Sigmoid colon (tissue), 3 donors: ENCODE measurements at regions not wholly inside any gene's neighbourhood (a gene's known extent, or its start where the extent isn't known, plus 50 kb on each side); places are given as distances from the start of the nearest gene placed in this dataset.

Experiments
- CTCF ChIP-seq, 4 experiments: fragments of 450-650 bp in 3 of 4; fragments of 200-600 bp in 1 of 4; IDR thresholded peaks; one replicate each; pipeline ENCODE4 v1.5.1; 2016 to 2019; ENCODE audit warnings: antibody characterized with exemption in 4 of 4, mild to moderate bottlenecking in 3 of 4, moderate library complexity in 2 of 4
- POLR2A ChIP-seq, 2 donors: fragments of 450-650 bp; IDR thresholded peaks; one replicate each; pipeline ENCODE4 v1.6.1; 2016; ENCODE audit warnings: antibody characterized with exemption in 2 of 2, mild to moderate bottlenecking in 2 of 2, moderate library complexity in 2 of 2

- no peak for TF ChIP-seq POLR2A (IDR thresholded peaks at IDR 0.05)
- no peak for TF ChIP-seq CTCF (IDR thresholded peaks at IDR 0.05)
Measured at GRCh38 chr5:164687391-164687790, 1182.0 kb downstream of the MAT2B start.
